Activated naive CD4-positive, alpha-beta T cell treated with anti-CD3 and anti-CD28 coated beads, Interleukin-2, amount 50 U/mL, for 24 hours (primary cell): ENCODE measurements at regions not wholly inside any gene's neighbourhood (a gene's known extent, or its start where the extent isn't known, plus 50 kb on each side); places are given as distances from the start of the nearest gene placed in this dataset.
"Not testable (repeated sequence)": the region's sequence is repeated elsewhere in the genome, so short reads cannot be mapped to it uniquely, and the experiment has no call there.

Experiments
- H3K27ac Mint-ChIP-seq: one replicate; pipeline ENCODE4 v1.8.0; 2021; ENCODE audit warnings: mild to moderate bottlenecking, mixed read lengths
- H3K27me3 Mint-ChIP-seq: one replicate; pipeline ENCODE4 v1.8.0; 2021; ENCODE audit warnings: mixed read lengths
- H3K36me3 Mint-ChIP-seq: one replicate; pipeline ENCODE4 v1.8.0; 2021; ENCODE audit warnings: mixed read lengths
- H3K4me1 Mint-ChIP-seq: one replicate; pipeline ENCODE4 v1.8.0; 2021; ENCODE audit warnings: mixed read lengths
- H3K4me3 Mint-ChIP-seq: one replicate; pipeline ENCODE4 v1.8.0; 2021; ENCODE audit warnings: mild to moderate bottlenecking, mixed read lengths
- H3K9me3 Mint-ChIP-seq: one replicate; pipeline ENCODE4 v1.8.0; 2021; ENCODE audit warnings: mixed read lengths

- Mint-ChIP-seq H3K4me1 (no peaks in the 10 kb centered on the region), H3K27ac (no peak overlapping the region), H3K9me3 (no peaks in the 10 kb centered on the region), H3K36me3 (no peaks in the 10 kb centered on the region), H3K4me3 (no peak overlapping the region), H3K27me3 (peaks cover 1% of the 10 kb centered on the region)
Observed at GRCh38 chr18:10143596-10143995, 229.8 kb downstream of the VAPA start.

GRCh38 chr18:10145546-10145945 is 231.7 kb downstream of the VAPA start:
- peaks cover 1% of the 10 kb centered on the region for H3K27me3 Mint-ChIP-seq
- no peak overlapping the region for H3K27ac Mint-ChIP-seq
- no peaks in the 10 kb centered on the region for H3K9me3 Mint-ChIP-seq
- H3K4me1 Mint-ChIP-seq = no peaks in the 10 kb centered on the region
- H3K4me3 Mint-ChIP-seq = no peak overlapping the region
- H3K36me3 Mint-ChIP-seq = no peaks in the 10 kb centered on the region

DNA sequence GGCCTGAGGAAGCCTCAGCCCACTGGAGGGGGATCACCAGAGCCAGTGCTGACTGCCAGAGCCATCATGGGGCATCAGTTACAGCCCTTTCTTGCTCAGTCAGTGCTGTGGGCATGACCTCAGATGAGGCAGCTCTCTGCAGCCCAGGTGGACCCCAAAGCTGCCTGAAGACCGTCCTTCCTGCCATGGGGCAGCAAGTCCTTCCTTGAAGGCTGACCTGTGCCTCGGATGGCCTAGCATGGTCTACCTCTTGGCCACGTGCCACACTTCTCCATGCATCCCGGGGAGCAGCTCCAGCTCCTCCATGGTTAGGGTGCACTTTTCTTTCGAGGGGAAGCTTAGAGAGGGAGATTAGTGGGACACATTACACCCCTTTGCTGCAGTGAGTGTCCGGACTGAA is 233.4 kb downstream of the VAPA start:
- Mint-ChIP-seq H3K27me3 (peaks cover 1% of the 10 kb centered on the region), H3K27ac (no peak overlapping the region), H3K9me3 (peaks cover 7% of the 10 kb centered on the region), H3K4me3 (no peak overlapping the region), H3K4me1 (no peaks in the 10 kb centered on the region), H3K36me3 (no peaks in the 10 kb centered on the region)

- Mint-ChIP-seq H3K27me3 (peaks cover 1% of the 10 kb centered on the region), H3K27ac (no peak overlapping the region), H3K36me3 (no peaks in the 10 kb centered on the region), H3K4me3 (no peak overlapping the region), H3K9me3 (peaks cover 7% of the 10 kb centered on the region), H3K4me1 (no peaks in the 10 kb centered on the region)
Observed at GRCh38 chr18:10147752-10148151, 233.9 kb downstream of the VAPA start.

DNA sequence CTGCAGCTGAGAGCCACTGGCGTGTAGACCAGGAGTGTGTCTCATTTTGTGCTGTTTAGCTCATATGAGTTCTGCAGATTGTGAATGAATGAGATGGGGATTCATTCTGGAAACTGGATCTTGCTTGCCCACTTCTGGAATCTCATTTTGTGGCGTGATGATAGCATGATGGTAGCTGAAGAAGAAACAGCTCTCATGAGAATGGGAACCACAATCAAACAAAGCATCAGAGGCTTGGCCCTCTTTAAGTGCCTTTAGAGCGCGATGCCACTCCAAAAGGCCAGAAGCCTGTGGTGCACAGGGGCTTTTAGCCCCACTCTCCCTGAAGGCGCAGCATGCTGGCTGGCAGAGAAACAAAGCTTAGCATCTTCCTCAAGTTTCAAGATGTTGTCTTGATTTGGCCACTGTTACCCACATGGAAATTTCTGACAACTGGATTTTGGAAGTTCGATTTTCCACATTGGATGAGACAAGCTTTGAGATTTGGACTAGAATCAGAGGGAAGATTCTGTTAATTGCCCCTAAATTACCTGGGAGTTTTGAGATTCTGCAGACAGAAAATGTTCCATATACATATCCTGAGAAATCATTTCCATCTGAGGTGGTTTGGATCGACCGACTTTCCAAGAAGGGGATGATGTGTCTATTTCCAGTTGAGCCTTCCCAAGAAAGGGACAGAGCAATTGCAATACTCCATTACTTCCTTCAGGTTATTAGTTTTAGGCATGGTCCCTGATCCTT is 234.5 kb downstream of the VAPA start:
- H3K27me3 Mint-ChIP-seq = peaks cover 1% of the 10 kb centered on the region
- H3K27ac Mint-ChIP-seq = no peak overlapping the region
- peaks cover 7% of the 10 kb centered on the region for H3K9me3 Mint-ChIP-seq
- H3K4me1 Mint-ChIP-seq = no peaks in the 10 kb centered on the region
- no peak overlapping the region for H3K4me3 Mint-ChIP-seq
- no peaks in the 10 kb centered on the region for H3K36me3 Mint-ChIP-seq

DNA sequence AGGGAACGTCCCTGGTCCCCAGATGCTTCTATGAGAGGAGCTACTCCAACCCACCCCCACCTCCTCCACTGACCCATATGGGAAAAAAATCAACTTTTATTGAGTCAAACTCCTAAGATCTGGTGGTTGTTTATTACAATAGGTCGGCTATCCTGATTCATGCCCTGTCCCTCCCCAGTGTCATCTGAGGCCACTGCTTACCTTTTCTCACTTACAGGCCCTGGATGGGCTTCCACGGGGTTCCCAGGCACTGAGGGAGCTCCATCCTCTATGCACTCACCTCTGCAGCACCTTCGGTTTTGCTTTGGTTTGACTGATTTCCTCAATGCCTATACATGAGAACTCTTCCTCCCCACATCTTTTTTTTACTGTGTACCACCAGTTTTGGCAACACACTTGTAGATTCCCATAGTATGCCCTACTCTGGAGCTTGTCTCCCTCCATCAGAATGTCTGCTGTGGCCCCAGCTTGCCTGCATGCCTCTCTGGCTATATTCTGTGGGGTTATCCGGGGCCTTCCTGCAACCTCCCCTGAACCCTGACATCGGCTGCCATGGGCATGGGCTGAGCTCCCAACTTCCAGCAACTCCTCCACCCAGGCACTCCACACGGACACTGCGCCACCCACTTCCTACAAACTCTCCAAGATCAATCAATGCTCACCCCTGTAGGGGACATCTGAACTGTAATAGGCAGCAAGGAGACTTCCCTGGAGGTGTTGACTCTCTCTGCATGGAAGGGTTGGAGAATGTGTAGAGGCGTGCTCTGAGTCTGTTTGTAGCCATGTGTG is 236.1 kb downstream of the VAPA start:
- H3K36me3 Mint-ChIP-seq = no peaks in the 10 kb centered on the region
- H3K9me3 Mint-ChIP-seq = peaks cover 7% of the 10 kb centered on the region
- no peak overlapping the region for H3K27ac Mint-ChIP-seq
- H3K27me3 Mint-ChIP-seq = no peaks in the 10 kb centered on the region
- no peak overlapping the region for H3K4me3 Mint-ChIP-seq
- no peaks in the 10 kb centered on the region for H3K4me1 Mint-ChIP-seq

GRCh38 chr18:10150576-10150975 is 236.8 kb downstream of the VAPA start:
- H3K36me3 Mint-ChIP-seq, H3K27ac Mint-ChIP-seq, H3K4me1 Mint-ChIP-seq, H3K27me3 Mint-ChIP-seq, H3K9me3 Mint-ChIP-seq, H3K4me3 Mint-ChIP-seq: not testable (repeated sequence)

GRCh38 chr18:10152475-10152874 is 238.7 kb downstream of the VAPA start:
- H3K4me3 Mint-ChIP-seq = no peak overlapping the region
- H3K27me3 Mint-ChIP-seq = peaks cover 1% of the 10 kb centered on the region
- H3K9me3 Mint-ChIP-seq = peaks cover 7% of the 10 kb centered on the region
- no peaks in the 10 kb centered on the region for H3K4me1 Mint-ChIP-seq
- H3K27ac Mint-ChIP-seq = no peak overlapping the region
- no peaks in the 10 kb centered on the region for H3K36me3 Mint-ChIP-seq

DNA sequence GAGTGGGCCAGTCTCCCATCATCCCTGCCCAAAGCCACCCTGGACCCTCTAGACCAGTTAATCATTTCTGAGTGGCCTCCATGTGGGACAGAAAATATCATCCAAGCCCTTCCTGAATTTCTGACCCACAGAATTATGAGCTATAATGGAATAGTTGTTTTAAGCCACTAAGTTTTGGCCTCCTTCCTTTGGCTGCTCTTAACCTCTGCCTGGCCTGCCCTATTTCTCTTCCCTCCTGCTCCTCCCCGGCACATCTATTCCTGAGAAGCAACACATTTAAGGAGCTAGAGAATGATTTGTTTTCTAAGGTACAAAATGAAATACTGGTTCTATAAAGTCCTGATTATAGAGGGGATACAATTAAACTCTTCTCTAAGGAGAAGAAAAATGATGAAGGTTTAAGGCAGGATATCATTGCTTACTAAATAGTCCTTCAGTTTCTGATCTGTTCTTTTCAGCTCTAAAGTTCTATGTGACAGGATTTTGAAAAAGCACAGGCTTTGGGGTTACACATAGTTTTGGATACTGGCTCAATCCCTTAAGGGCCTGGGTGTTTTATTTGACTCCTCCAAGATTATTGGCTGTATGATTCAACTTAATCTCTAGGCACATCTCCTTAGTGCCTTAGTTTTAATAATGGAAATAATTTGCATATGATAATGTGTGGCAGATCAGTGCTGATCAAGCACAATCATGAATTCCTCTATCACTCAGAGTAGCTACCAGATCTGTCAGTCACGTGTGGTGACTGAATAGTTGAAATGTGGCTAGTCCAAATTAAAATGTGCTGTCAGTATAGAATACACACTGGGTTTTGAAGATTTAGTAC is 240.3 kb downstream of the VAPA start:
- H3K27me3 Mint-ChIP-seq = peaks cover 3% of the 10 kb centered on the region
- H3K4me3 Mint-ChIP-seq = no peak overlapping the region
- no peaks in the 10 kb centered on the region for H3K4me1 Mint-ChIP-seq
- H3K27ac Mint-ChIP-seq = no peak overlapping the region
- no peaks in the 10 kb centered on the region for H3K36me3 Mint-ChIP-seq
- peaks cover 7% of the 10 kb centered on the region for H3K9me3 Mint-ChIP-seq

DNA sequence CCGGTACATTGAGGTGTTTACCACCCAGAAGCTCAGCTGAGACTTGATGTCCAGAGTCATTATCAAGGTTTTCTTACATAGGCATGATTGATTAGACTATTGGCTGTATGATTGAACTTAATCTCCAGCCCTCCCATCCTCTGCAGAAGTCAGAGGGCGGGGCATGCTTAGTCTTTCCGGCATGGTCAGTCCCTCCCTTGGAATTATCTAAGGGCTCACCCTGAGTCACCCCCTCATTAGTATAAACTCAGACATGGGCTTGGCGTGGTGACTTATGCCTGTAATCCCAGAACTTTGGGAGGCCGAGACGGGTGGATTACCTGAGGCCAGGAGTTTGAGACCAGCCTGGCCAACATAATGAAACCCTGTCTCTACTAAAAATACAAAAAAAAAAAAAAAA is 243.9 kb downstream of the VAPA start:
- H3K27me3 Mint-ChIP-seq = peaks cover 4% of the 10 kb centered on the region
- no peaks in the 10 kb centered on the region for H3K9me3 Mint-ChIP-seq
- H3K4me3 Mint-ChIP-seq = no peak overlapping the region
- H3K4me1 Mint-ChIP-seq = no peaks in the 10 kb centered on the region
- H3K27ac Mint-ChIP-seq = no peak overlapping the region
- no peaks in the 10 kb centered on the region for H3K36me3 Mint-ChIP-seq

DNA sequence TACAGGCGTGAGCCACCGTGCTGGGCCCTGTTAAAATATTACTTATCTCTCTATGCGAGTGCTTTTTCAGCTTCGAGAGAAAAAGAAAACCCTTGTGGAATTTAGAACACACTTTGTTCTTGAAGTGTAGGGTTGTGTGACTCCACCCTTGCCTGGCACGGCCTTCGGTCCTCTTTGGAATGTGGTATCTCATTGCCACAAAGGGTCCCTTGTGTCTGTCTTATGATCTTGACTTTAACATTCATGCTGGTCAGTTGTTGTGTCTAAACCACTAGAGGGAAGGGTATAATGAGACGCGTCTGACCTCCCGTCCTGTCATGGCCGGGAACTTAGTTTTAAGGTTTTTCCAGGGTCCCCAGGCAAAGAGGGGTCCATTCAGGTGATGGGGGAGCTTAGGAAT is 246.4 kb downstream of the VAPA start:
- Mint-ChIP-seq H3K4me1 (no peaks in the 10 kb centered on the region), H3K4me3 (no peak overlapping the region)

DNA sequence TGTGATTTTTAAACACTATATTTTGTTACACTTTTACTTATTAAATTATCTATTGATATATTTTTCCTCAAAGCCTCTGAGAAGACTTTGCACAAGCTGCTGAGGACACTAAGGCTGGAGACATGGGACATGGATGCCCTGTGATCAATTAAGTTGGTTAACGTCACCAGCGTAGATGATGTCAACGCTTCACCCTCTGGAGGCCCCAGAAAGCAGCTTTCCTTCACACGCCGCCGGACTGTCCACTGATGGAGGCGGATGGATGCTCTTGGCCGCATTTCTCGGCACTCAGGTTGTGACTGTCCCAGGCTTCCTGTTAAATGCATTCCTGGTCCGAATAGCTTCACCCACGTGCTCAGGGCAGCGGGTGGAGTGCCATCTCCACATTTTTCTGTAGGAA is 247.5 kb downstream of the VAPA start:
- Mint-ChIP-seq H3K9me3 (no peaks in the 10 kb centered on the region), H3K4me3 (no peak overlapping the region), H3K27me3 (peaks cover 4% of the 10 kb centered on the region), H3K36me3 (no peaks in the 10 kb centered on the region), H3K27ac (no peak overlapping the region), H3K4me1 (no peaks in the 10 kb centered on the region)

More for the DNA sequence above, 246.4 kb downstream of the VAPA start:
- no peaks in the 10 kb centered on the region for H3K36me3 Mint-ChIP-seq
- no peak overlapping the region for H3K27ac Mint-ChIP-seq
- H3K27me3 Mint-ChIP-seq = peaks cover 4% of the 10 kb centered on the region
- H3K9me3 Mint-ChIP-seq = no peaks in the 10 kb centered on the region

DNA sequence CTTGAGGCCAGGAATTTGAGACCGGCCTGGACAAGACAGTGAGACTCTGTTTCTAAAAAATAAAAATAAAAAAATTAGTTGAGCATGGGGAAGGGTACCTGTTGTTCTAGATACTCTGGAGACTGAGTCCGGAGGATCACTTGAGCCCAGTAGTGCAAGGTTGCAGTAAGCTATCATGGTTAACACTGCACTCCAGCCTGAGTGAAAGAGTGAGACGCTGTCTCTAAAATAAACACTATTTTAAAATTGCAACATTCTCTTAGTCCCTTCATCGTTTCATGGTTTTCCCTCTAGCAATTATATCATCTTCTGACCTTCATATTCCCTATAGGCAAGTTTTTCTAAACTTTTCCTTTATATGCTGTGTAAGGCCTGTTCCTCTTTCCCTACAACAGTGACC is 248.5 kb downstream of the VAPA start:
- peaks cover 4% of the 10 kb centered on the region for H3K27me3 Mint-ChIP-seq

GRCh38 chr18:10164271-10165071 is 250.7 kb downstream of the VAPA start:
- no peaks in the 10 kb centered on the region for H3K36me3 Mint-ChIP-seq
- H3K4me1 Mint-ChIP-seq = no peaks in the 10 kb centered on the region
- no peaks in the 10 kb centered on the region for H3K27me3 Mint-ChIP-seq
- H3K9me3 Mint-ChIP-seq = no peaks in the 10 kb centered on the region
- H3K4me3 Mint-ChIP-seq = no peak overlapping the region
- H3K27ac Mint-ChIP-seq = no peak overlapping the region

More for the DNA sequence above, 248.5 kb downstream of the VAPA start:
- no peaks in the 10 kb centered on the region for H3K4me1 Mint-ChIP-seq
- no peaks in the 10 kb centered on the region for H3K36me3 Mint-ChIP-seq
- H3K9me3 Mint-ChIP-seq = no peaks in the 10 kb centered on the region
- no peak overlapping the region for H3K4me3 Mint-ChIP-seq
- H3K27ac Mint-ChIP-seq = no peak overlapping the region

DNA sequence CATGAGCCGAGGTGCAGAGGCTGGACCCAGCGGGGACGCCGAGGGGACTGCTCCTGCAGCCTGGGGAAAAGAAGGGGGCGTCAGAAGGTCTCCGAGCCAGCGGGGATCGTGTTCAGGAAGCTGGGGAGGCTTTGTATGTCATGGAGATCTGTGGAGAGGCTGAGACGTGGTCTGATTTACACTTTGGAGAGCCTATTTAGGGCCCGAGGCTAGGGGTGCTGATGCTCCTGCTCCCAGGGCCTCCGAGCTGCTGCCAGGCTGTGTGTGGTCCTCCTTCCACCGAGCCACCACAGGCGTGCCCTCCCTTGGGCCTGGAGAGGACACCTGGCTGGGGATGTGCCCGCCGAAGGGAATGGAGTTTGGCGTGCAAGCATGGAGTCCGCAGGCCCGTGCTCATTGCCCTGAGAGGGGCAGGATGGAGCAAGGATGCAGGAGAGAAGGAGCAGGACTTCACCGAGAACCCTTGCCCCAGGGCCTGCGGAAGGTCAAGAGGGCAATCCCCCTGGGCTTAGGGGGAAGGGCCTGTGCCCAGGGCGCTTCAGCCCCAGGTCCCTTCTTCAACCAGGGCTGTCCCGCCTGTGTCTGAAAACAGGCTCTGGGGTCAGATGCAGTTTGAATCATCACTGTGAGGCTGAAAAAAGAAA is 252.5 kb downstream of the VAPA start:
- H3K36me3 Mint-ChIP-seq = no peaks in the 10 kb centered on the region
- no peaks in the 10 kb centered on the region for H3K4me1 Mint-ChIP-seq
- no peak overlapping the region for H3K27ac Mint-ChIP-seq
- H3K4me3 Mint-ChIP-seq = no peak overlapping the region
- no peaks in the 10 kb centered on the region for H3K27me3 Mint-ChIP-seq
- no peaks in the 10 kb centered on the region for H3K9me3 Mint-ChIP-seq
